SHP77 treated with DMSO at 0.1 percent for 48 hours (cell line): ENCODE measurements at regions not wholly inside any gene's neighbourhood (a gene's known extent, or its start where the extent isn't known, plus 50 kb on each side); places are given as distances from the start of the nearest gene placed in this dataset.
"Not testable (repeated sequence)": the region's sequence is repeated elsewhere in the genome, so short reads cannot be mapped to it uniquely, and the experiment has no call there.

Experiments
- DNase-seq: peaks from one replicate; lab custom pipeline; 2025; lab: John Stamatoyannopoulos, UW

DNA sequence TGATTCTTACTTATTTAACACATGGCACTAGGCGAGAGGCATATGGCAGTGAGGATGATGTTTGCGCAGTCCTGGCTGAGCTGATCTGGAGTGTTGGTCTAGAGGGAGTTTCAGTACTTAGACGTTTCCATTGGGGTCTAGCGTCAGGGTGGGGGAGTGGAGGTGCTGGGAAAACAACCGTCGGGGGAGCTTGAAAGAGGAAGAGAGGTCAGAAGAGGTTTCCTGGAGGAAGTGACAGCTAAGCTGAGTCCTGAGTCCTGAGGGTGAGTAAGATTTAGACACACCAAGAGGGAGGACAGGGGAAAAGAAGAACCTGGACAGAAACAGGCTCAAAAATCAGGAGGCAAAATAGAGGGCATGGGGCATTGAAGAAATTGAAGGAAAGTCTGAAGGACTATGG is 81.4 kb downstream of the ALOX5AP start:
- DNase-seq = no peak

DNA sequence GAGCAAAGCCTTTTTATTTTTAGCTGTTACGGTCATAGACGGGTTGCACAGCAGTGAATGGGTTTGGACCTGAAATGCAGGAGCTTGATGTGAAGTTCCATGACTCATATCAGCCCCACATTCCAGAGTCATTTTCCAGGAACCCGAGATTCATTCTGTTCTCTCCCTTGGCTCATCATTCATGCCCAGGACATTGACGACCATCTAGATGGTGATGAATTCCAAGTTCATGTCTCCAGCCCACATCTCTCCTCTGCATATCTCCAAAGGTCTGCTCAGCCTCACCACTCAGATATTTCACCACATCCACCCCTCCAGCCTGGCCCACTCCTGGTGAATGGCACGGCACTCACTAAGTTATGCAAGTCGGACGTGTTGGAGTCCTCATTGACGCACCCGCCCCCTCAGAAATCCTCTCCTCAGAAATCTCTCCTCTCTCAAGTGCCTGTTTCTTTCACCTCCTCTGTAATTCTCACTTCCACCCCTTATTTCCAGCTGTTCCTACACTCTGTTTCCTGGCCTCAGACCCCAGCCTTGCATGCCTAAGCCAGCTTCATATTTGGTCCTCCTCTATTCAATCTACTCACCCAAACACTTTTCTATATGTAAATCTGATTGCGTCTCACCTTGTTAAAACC is 83.1 kb downstream of the ALOX5AP start:
- DNase-seq = no peak

DNA sequence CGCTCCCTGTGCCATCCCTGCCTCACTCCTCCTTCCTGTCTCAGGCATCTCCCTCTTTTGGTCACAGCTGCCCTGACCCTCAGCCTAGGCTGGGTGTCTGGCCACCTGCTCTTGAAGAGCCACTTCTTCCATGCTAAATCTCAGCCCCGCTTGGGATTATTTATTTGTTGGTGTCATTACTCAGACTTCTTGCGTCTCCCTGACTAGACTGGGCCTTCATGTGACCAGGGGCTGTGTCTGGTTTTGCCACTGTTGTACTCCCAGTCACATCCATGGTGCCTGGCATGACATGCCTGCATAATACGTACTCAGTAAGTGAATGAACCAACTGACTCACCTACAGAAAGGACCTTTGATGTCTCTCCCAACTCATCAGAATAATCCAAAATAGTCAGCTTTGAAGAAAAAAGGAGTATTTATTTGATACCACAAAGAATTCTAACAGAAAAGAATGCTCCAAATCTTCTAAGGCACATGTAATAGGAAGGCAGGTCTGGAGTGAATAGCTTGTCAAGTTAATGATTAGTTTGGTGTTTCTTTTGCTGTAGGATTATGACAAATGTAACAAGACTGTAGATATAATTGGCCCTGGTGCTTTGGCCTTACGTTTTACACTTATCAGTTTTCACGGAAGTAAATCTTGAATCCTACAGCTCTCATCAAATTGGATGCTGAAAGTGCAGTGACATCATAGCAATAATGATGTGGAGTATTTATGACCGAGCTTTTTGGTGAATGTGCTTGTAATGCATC is 84.0 kb downstream of the ALOX5AP start:
- DNase-seq = no peak

DNA sequence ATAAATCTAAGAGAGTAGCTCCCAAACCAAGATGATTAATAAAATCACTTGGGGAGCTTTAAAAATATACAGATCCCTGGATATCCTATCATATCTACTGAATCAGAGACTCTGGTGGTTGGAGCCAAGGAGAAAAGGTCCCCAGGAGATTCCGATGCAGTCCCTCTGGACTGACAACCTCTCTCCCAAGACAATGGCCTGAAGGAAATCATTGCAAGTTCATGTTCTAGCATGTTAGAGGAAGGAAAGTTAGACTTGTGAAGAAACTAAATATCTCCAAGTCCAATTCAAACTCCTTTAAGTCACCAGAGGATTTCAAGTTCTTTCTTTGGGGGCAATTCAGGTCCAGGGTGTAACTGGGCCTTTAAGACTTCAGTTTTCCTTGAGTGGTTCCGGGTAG is 84.7 kb upstream of the MEDAG start:
- DNase-seq = no peak

GRCh38 chr13:30824651-30825050 is 81.4 kb upstream of the MEDAG start:
- no peak for DNase-seq

- DNase-seq = no peak
These were observed 79.0 kb upstream of the MEDAG start for GRCh38 chr13:30826911-30827577.

- no peak for DNase-seq
These were observed 78.5 kb upstream of the MEDAG start for GRCh38 chr13:30827578-30827925.

DNA sequence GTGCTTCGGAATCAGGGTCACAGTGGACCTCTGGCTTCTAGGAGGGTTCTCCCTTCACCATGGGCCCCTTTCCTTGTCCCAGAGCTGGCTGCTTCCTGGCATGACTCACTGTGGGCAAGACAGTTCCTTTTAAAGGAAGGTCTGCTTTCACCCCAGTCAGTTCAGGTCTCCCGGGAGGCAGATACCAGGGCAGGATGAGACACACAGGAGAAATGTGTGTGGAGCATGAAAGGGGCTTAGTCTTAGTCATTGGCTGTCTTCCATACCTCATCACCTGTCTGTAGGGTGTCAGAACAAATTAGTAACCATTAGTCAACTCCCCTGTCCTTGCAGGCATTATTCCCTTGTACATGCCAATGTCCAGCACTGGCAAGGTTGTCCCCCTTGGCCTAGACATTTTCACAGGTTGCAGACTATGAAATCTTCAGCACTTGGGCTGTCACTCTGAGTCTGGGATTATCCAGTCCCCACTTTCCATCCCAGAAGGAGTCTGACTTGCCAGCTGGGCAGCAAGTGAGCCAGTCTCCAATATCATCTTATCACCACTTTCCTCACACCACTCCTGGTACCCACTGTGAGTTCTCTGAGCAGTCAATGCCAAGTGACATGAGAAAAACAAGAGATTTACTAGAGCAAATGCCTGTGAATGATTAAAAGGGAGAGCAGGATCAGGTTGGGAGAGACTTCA is 76.8 kb upstream of the MEDAG start:
- no peak for DNase-seq

DNA sequence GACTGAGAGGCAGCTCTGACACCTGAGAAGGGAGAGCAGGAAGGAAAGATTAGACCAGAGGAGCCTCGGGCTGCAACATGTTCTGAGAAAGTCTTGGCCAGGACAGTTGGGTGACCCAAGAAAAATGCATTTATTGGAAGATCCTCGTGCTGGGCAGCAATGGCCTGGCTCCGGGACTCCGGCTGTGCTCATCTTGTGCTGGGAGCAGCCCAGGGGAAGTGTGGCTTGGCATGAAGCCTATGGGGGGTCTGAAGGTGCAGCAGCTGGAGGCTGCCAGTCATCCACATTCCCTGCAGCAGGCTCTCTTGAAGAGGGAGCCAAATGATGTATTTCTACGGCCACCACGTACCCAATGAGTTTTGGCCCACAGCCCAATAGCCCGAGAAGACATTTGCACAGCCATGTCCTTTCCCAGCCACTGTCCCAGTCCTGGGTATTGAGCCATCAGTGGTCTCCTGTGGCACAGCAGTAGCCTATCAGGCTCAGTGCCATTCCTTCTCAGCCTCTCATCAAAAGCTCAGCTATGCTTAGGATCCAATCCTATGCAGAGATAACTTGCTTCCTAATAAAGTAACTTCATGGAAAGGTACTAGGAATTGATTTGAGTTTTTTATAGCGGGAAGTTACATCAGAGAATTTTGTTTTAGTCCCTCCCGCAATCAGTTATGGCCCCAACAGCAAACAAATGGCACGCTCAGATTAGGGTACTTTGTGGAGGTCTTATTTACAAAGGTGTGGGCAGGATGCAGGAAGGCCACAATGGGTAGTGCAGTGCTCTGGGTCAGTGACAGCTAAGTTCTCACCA is 76.0 kb upstream of the MEDAG start:
- no peak for DNase-seq

- no peak for DNase-seq
These were observed 75.5 kb upstream of the MEDAG start for GRCh38 chr13:30830638-30830965.

- no peak for DNase-seq
These were observed 74.6 kb upstream of the MEDAG start for GRCh38 chr13:30831515-30831914.

DNA sequence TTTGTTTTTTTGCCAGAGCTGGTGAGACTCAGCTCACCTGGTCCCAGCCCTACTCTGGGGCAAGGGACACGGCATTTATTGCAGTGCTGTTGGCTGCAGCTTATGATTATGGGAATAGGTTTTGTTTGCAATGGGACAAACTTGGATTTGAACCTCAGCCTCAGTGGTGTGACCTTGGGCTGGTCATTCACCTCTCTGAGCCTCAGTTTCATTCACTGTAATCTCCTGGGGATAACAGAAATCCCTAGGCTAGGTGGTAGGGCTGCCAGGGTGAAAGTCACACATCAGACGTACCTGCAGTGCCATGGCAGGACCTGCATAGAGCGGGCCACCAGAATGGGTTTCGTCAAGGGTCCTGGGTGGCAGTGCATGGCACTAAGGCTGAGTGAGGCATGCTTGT is 73.7 kb upstream of the MEDAG start:
- no peak for DNase-seq

- peak; percentile 34 for DNase-seq
These were observed 73.2 kb upstream of the MEDAG start for GRCh38 chr13:30832845-30833332.

GRCh38 chr13:30835442-30835841 is 70.6 kb upstream of the MEDAG start:
- no peak for DNase-seq

- no peak for DNase-seq
These were observed 68.6 kb upstream of the MEDAG start for GRCh38 chr13:30837227-30838159.

GRCh38 chr13:30839636-30840035 is 66.4 kb upstream of the MEDAG start:
- DNase-seq = not testable (repeated sequence)

GRCh38 chr13:30840515-30840914 is 65.6 kb upstream of the MEDAG start:
- no peak for DNase-seq

GRCh38 chr13:30841154-30841553 is 64.9 kb upstream of the MEDAG start:
- no peak for DNase-seq

- DNase-seq = no peak
These were observed 62.5 kb upstream of the MEDAG start for GRCh38 chr13:30843548-30843947.

DNA sequence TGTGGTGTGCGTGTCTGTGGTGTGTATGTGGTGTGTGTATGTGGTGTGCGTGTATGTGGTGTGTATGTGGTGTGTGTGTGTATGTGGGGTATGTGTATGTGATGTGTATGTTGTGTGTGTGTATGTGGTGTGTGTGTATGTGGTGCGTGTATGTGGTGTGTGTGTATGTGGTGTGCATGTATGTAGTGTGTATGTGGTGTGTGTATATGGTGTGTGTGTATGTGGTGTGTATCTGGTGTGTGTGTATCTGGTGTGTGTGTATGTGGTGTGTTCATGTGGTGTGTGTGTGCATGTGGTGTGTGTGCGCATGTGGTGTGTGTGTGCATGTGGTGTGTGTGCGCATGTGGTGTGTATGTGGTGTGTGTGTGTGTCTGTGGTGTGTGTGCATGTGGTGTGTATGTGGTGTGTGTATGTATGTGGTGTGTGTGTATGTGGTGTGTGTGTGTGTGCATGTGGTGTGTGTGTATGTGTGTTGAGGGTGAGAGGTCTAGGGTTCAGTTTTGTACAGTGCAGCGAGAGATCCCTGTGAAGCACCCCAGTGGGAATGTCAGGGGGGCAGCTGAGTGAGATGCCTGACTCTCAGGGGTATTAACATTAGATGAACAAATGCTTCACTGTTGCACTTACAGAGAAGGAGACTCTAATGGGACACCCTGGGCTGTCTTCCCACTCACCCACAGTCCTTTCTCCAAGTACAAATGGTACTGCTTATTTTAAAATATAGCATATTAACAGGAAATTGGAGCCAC is 61.3 kb upstream of the MEDAG start:
- no peak for DNase-seq
